Gastroesophageal sphincter (tissue), 4 donors: ENCODE measurements at regions not wholly inside any gene's neighbourhood (a gene's known extent, or its start where the extent isn't known, plus 50 kb on each side); places are given as distances from the start of the nearest gene placed in this dataset.
"Not testable (repeated sequence)": the region's sequence is repeated elsewhere in the genome, so short reads cannot be mapped to it uniquely, and the experiment has no call there.

Experiments
- ATAC-seq: fragments of 150-250 bp; one replicate; pipeline ENCODE4 v1.9.1; 2016; ENCODE audit warnings: mild to moderate bottlenecking, moderate library complexity
- H3K27ac ChIP-seq, 4 donors: fragments of 200-600 bp; sonication (generic) in 3 of 4; 1 replicate in 3 of 4; 2 replicates in 1 of 4; pipeline ENCODE4 v1.5.1; 2016 to 2019
- H3K27me3 ChIP-seq: fragments of 200-600 bp; sonication (generic); one replicate; pipeline ENCODE4 v1.5.1; 2019
- H3K36me3 ChIP-seq, 2 donors: fragments of 200-600 bp; sonication (generic); one replicate each; pipeline ENCODE4 v1.5.1; 2019; ENCODE audit warnings: control low read depth in 1 of 2
- H3K4me1 ChIP-seq, 3 donors: fragments of 200-600 bp; sonication (generic); 1 replicate in 2 of 3; 2 replicates in 1 of 3; pipeline ENCODE4 v1.5.1; 2016 to 2019; ENCODE audit warnings: control low read depth in 2 of 3
- H3K4me3 ChIP-seq, 2 donors: fragments of 200-600 bp; sonication (generic); one replicate each; pipeline ENCODE4 v1.5.1; 2019; ENCODE audit warnings: mild to moderate bottlenecking in 1 of 2, moderate library complexity in 1 of 2
- H3K9me3 ChIP-seq, 3 donors: fragments of 200-600 bp; sonication (generic); one replicate each; pipeline ENCODE4 v1.5.1; 2017 to 2019; ENCODE audit warnings: control low read depth in 2 of 3
- EP300 ChIP-seq: sonication (generic); formaldehyde crosslinking; IDR thresholded peaks from one replicate; pipeline ENCODE4 v1.6.1; 2017; ENCODE audit warnings: antibody characterized with exemption, mild to moderate bottlenecking
- POLR2A ChIP-seq, 2 donors: fragments of 450-650 bp; IDR thresholded peaks; one replicate each; pipeline ENCODE4 v1.6.1; 2017; ENCODE audit warnings: antibody characterized with exemption in 2 of 2, mild to moderate bottlenecking in 2 of 2, moderate library complexity in 1 of 2
- POLR2AphosphoS5 ChIP-seq: sonication (generic); formaldehyde crosslinking; IDR thresholded peaks from one replicate; pipeline ENCODE4 v1.6.1; 2017; ENCODE audit warnings: antibody characterized with exemption
- WGBS, 2 donors: methylation state at CpG; one replicate each; pipeline ENCODE4 v1.1.5; 2018; ENCODE audit warnings: low coverage in 1 of 2; 5-methylcytosine and 5-hydroxymethylcytosine counted together
- TF ChIP-seq, protein P1 (sequence below), 4 experiments: fragments of 200-600 bp in 2 of 4; fragments of 450-650 bp in 2 of 4; sonication (generic) in 1 of 4; IDR thresholded peaks; one replicate each; pipeline ENCODE4 v1.5.1; 2017 to 2019; ENCODE audit warnings: antibody characterized with exemption in 4 of 4, mild to moderate bottlenecking in 2 of 4, moderate library complexity in 2 of 4

DNA sequence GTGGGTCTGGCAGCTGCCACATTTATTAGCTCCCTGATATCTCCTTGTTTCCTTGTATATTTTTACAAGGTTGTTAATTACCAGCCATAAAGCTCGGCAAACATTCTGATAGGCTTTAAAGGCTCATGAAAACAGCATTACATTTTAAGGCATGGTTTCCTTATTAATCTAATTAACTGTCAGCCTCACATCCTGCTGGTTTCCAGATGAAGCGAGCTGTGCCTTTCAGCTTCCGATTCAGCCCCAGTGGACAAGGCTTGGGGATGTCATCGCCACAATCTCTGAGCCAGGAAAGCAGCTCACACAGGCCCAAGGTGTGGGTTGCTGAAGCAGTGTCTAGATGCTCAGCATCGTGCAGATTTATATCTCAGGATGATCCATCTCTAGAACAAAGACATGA, 66.0 kb upstream of the RALY start:
- Histone ChIP-seq H3K4me1 (no peaks in the 10 kb centered on the region), H3K36me3 (no peaks in the 10 kb centered on the region), H3K27me3 (no peaks in the 10 kb centered on the region), H3K4me3 (no peak overlapping the region), H3K9me3 (no peaks in the 10 kb centered on the region), H3K27ac (no peak overlapping the region)
- WGBS, 2 donors, result 20 to 36% methylated on average over 2 of the region's 5 CpGs
- TF ChIP-seq POLR2AphosphoS5, result no peak
- no peak for TF ChIP-seq EP300
- TF ChIP-seq POLR2A (IDR thresholded peaks at IDR 0.05), result no peak
- TF ChIP-seq, protein P1, sequence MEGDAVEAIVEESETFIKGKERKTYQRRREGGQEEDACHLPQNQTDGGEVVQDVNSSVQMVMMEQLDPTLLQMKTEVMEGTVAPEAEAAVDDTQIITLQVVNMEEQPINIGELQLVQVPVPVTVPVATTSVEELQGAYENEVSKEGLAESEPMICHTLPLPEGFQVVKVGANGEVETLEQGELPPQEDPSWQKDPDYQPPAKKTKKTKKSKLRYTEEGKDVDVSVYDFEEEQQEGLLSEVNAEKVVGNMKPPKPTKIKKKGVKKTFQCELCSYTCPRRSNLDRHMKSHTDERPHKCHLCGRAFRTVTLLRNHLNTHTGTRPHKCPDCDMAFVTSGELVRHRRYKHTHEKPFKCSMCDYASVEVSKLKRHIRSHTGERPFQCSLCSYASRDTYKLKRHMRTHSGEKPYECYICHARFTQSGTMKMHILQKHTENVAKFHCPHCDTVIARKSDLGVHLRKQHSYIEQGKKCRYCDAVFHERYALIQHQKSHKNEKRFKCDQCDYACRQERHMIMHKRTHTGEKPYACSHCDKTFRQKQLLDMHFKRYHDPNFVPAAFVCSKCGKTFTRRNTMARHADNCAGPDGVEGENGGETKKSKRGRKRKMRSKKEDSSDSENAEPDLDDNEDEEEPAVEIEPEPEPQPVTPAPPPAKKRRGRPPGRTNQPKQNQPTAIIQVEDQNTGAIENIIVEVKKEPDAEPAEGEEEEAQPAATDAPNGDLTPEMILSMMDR (IDR thresholded peaks at IDR 0.05), result no peak
- ATAC-seq, result no peak

GRCh38 chr20:33929917-33930316, 63.8 kb upstream of the RALY start:
- Histone ChIP-seq H3K9me3 (no peaks in the 10 kb centered on the region), H3K4me3 (no peak overlapping the region), H3K4me1 (peaks cover 0 to 6% (median 0%) of the 10 kb centered on the region in 3 donors), H3K27me3 (no peaks in the 10 kb centered on the region), H3K36me3 (no peaks in the 10 kb centered on the region), H3K27ac (no peak overlapping the region)
- 66 to 67% methylated on average over 2 to 4 of the region's 6 CpGs for WGBS, 2 donors
- no peak for ATAC-seq
- TF ChIP-seq POLR2AphosphoS5 (no peak), POLR2A (IDR thresholded peaks at IDR 0.05) (no peak), EP300 (no peak)
- TF ChIP-seq, protein P1 (IDR thresholded peaks at IDR 0.05), result no peak

- 43% methylated on average over 4 of the region's 5 CpGs; no CpG with 5 or more reads in 1 of the 2 donors for WGBS, 2 donors
- no peak for TF ChIP-seq POLR2AphosphoS5
- TF ChIP-seq, protein P1 (IDR thresholded peaks at IDR 0.05), result peak in 3 of 4 experiments; percentile 57 to 69 (median 58)
- TF ChIP-seq EP300, result no peak
- peak; percentile 83 for ATAC-seq
- H3K9me3 ChIP-seq, result no peaks in the 10 kb centered on the region
- no peaks in the 10 kb centered on the region for H3K27me3 ChIP-seq
- no peak overlapping the region for H3K4me3 ChIP-seq
- no peaks in the 10 kb centered on the region for H3K36me3 ChIP-seq
- H3K27ac ChIP-seq, result peak overlapping the region in 3 of 4 donors; percentile 10 to 76 (median 52)
- H3K4me1 ChIP-seq, result peaks cover 0 to 6% (median 0%) of the 10 kb centered on the region in 3 donors
These were observed 60.2 kb upstream of the RALY start for GRCh38 chr20:33933469-33933909.

GRCh38 chr20:33936656-33937055, 57.1 kb upstream of the RALY start:
- H3K36me3 ChIP-seq, result no peaks in the 10 kb centered on the region
- H3K27ac ChIP-seq, result no peak overlapping the region
- WGBS, 2 donors, result 67 to 89% methylated on average over 1 to 5 of the region's 5 CpGs
- no peak for TF ChIP-seq EP300
- TF ChIP-seq, protein P1 (IDR thresholded peaks at IDR 0.05), result no peak
- no peak for TF ChIP-seq POLR2A (IDR thresholded peaks at IDR 0.05)
- no peak for TF ChIP-seq POLR2AphosphoS5
- no peak for ATAC-seq
- no peaks in the 10 kb centered on the region for H3K9me3 ChIP-seq
- peaks cover 0 to 6% (median 0%) of the 10 kb centered on the region in 3 donors for H3K4me1 ChIP-seq
- H3K27me3 ChIP-seq, result no peaks in the 10 kb centered on the region
- H3K4me3 ChIP-seq, result no peak overlapping the region

DNA sequence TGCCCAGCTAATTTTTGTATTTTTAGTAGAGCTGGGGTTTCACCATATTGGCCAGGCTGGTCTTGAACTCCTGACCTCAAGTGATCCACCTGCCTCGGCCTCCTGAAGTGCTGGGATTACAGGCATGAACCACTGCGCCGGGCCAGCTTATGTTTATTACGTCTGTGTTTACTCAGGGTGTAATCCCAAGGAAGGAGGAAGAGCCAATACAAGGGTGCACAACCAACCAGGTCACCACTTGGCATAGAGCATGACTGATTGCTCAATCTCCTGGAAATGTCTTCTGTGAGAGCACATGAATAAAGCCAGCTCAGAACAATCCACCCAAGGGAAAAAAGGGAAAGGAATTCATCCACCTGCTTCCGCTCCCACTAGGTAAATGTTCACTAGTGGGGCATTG, 54.7 kb upstream of the RALY start:
- WGBS, 2 donors, result 89 to 93% methylated on average over 1 to 2 of the region's 5 CpGs
- ATAC-seq, result peak; percentile 36
- not testable (repeated sequence) for H3K27ac ChIP-seq

More for the DNA sequence above, 54.7 kb upstream of the RALY start:
- not testable (repeated sequence) for H3K9me3 ChIP-seq, H3K27me3 ChIP-seq, H3K4me3 ChIP-seq, H3K36me3 ChIP-seq, H3K4me1 ChIP-seq
